SK-N-MC (cell line): ENCODE measurements at regions not wholly inside any gene's neighbourhood (a gene's known extent, or its start where the extent isn't known, plus 50 kb on each side); places are given as distances from the start of the nearest gene placed in this dataset.

ENCODE experiments used
- EZH2 ChIP-seq: fragments of 200-600 bp; sonication (generic); IDR thresholded peaks from one replicate; pipeline ENCODE4 v1.6.1; 2017; ENCODE audit warnings: antibody characterized with exemption
- FOXP2 ChIP-seq: optimal IDR thresholded peaks from 2 replicates; pipeline ENCODE3; 2011; ENCODE audit warnings: mild to moderate bottlenecking, moderate library complexity; ENCODE audit not compliant: insufficient read depth; ENCODE audit errors: extremely low read length, control extremely low read depth
- POLR2AphosphoS5 ChIP-seq: IDR thresholded peaks from 2 replicates; pipeline ENCODE4 v1.6.1; 2012; ENCODE audit warnings: mild to moderate bottlenecking, low read depth, low read length, borderline replicate concordance

DNA sequence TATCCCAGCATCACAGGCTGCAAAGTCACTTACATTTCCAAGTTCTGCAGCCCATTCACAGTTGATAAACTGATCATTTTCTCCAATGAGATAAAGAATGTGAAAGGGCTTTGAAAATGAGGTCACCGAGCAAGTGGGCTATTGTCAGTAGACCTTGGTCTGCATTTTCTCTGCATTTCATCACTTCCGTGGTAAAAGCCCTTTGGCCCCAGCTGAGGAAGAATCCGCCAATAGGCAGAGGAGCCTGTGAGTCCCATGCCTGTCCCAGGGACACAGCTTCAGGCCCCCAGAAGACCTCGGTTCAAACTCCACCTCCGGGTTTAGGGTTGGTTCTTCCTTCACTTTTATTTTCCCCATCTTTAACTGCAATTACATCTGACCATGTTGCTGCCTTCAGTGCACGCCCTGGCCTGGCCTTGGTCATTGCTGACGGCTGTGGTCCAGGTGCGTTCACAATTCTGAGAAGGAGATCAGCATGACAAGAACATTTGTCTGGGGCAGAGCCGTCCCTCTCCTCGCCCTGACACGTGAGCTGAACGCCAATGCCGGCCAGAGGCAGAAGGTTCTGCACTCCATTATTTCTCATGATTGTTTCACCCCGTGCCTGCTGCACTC lies 292.5 kb downstream of the TCERG1L start:
- TF ChIP-seq EZH2 (no peak), POLR2AphosphoS5 (no peak), FOXP2 (no peak)
